C4-2B (cell line): ENCODE measurements at regions not wholly inside any gene's neighbourhood (a gene's known extent, or its start where the extent isn't known, plus 50 kb on each side); places are given as distances from the start of the nearest gene placed in this dataset.
"Not testable (repeated sequence)": the region's sequence is repeated elsewhere in the genome, so short reads cannot be mapped to it uniquely, and the experiment has no call there.

Experiments
- H3K27ac ChIP-seq: fragments of 450-650 bp; 2 replicates; pipeline ENCODE4 v1.5.1; 2017
- ZFX ChIP-seq: fragments of 450-650 bp; IDR thresholded peaks from 2 replicates; pipeline ENCODE4 v1.6.1; 2017
- TF ChIP-seq, protein P1 (sequence below): fragments of 450-650 bp; conservative IDR thresholded peaks from 2 replicates; pipeline ENCODE4 v1.5.1; 2017; ENCODE audit warnings: mild to moderate bottlenecking

DNA sequence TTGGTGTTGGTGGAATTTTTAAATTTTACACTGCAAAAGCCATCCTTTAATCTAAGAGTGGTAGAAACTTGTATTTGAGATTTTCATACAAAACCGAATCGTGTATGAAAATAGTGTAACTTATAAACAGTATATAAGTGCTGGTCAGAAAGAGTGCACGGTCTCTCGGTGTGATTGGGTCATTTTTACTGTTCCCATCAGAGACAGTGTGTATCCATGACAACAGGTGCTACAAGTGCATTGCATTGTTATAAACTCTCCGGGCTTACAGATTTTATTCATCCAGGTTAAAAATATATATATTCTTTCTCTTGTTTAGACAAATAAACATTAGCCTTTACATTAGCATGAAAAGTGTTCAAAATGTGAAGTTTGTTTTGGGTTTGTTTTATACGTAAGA lies 721.9 kb downstream of the METTL4 start:
- TF ChIP-seq, protein P1, sequence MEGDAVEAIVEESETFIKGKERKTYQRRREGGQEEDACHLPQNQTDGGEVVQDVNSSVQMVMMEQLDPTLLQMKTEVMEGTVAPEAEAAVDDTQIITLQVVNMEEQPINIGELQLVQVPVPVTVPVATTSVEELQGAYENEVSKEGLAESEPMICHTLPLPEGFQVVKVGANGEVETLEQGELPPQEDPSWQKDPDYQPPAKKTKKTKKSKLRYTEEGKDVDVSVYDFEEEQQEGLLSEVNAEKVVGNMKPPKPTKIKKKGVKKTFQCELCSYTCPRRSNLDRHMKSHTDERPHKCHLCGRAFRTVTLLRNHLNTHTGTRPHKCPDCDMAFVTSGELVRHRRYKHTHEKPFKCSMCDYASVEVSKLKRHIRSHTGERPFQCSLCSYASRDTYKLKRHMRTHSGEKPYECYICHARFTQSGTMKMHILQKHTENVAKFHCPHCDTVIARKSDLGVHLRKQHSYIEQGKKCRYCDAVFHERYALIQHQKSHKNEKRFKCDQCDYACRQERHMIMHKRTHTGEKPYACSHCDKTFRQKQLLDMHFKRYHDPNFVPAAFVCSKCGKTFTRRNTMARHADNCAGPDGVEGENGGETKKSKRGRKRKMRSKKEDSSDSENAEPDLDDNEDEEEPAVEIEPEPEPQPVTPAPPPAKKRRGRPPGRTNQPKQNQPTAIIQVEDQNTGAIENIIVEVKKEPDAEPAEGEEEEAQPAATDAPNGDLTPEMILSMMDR = no peak
- no peak for TF ChIP-seq ZFX
- no peak overlapping the region for H3K27ac ChIP-seq

DNA sequence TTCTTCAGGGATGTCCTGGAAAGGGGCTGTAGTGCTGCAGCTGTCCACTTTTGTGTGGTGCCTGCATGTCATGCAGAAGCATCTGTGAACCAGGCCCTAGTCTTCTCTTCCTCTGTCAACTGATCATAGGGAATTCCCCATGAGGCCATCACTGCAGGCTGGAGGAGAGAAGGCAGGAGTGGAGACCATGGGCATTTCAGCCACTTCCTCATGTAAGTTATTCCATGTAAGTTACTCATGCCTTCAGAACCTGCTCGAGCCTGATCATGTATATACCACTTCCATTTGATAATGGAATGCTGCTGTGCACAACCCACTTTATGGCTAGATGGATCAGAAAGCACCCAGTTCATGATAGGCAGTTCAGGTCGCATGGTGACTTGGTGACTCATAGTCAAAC lies 714.0 kb downstream of the METTL4 start:
- H3K27ac ChIP-seq = not testable (repeated sequence)

DNA sequence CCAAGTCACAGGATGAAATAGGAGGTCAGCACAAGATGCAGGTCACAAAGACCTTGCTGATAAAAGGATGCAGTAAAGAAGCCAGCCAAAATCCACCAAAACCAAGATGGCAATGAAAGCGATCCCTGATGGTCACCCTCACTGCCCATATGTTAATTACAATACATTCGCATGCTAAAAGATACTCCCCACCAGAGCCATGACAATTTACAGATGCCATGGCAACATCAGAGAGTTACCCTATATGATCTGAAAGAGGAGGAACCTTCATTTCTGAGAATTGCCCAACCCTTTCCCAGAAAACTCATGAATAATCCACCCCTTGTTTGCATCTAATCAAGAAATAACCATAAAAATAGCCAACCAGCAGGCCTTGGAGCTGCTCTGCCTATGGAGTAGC lies 709.8 kb downstream of the METTL4 start:
- no peak overlapping the region for H3K27ac ChIP-seq
- no peak for TF ChIP-seq ZFX
- TF ChIP-seq, protein P1 = no peak

DNA sequence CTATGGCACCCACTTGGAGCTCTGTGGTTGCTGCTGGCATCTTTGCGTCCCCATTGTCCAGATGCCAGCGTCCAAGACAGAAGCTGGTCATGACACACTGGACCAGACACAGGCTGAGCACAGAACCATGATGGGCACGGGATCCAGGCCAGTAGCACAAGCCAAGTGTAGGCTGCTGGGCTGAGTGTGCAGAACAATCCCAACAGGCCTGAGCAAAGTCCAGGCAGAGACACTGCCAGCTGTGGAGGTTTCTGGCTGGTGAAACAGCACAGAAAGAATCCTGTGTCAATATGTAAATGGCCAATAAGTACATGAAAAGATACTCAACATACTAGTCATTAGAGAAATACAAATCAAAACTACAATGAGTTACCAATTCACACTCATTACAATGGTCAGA lies 705.4 kb downstream of the METTL4 start:
- TF ChIP-seq ZFX = no peak
- TF ChIP-seq, protein P1 = no peak
- no peak overlapping the region for H3K27ac ChIP-seq

DNA sequence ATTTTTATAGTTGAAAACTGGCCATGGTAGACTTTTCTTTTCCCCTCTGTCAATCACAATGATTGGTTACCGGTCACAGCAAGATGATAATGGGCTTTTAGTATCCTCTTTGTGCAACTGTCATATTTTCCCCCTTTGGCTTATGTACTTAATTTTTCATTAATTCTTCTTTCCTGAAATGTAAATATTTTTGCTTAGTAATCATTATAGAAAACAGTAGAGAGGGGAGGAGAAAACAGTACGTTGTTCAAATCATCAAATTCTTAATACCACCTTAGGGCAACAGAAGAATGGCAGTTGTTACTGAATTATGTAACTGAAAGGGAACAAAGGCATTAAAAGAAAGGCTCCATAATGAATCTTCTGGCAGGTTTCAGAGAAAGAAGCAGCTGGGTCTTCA lies 699.0 kb downstream of the METTL4 start:
- TF ChIP-seq, protein P1 = no peak
- TF ChIP-seq ZFX = no peak
- no peak overlapping the region for H3K27ac ChIP-seq

DNA sequence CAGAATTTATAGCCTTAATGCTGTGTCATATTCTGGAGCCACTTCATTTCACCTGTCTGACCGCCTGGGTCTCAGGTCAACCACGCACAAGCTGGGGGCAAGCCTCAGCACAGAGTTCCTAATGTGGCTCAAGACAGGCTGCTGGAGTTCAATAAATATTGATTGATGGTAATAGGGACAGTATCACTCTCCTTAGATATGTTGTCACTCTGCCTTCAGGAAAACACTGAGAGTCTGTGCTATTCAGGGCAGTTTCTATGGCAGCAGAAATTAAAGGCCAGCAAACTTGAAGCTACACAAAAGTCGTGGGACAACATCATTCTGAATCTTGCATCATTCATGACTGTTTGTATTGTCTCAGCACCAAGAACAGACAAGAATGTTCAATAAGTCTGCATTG lies 696.1 kb downstream of the METTL4 start:
- no peak overlapping the region for H3K27ac ChIP-seq
- TF ChIP-seq, protein P1 = no peak
- TF ChIP-seq ZFX = no peak

DNA sequence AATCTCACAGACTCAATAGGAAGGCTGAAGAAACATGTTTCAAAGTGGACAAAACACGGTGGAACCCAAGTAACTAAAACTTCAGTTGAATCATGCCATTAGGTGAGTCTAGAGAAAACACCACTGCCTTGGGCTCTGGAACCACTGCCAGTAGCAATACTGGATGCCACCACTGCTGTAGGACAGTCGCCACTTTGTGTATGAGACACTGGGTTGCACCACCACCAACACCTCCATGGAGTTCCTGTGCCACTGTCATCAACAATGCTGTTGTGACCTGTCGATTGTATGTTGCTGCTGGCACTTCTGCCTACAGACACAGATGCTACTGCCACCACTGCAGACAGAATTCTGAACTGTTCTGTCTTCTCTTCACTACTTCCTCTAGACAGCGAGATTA lies 686.7 kb downstream of the METTL4 start:
- H3K27ac ChIP-seq = no peak overlapping the region
- no peak for TF ChIP-seq ZFX

DNA sequence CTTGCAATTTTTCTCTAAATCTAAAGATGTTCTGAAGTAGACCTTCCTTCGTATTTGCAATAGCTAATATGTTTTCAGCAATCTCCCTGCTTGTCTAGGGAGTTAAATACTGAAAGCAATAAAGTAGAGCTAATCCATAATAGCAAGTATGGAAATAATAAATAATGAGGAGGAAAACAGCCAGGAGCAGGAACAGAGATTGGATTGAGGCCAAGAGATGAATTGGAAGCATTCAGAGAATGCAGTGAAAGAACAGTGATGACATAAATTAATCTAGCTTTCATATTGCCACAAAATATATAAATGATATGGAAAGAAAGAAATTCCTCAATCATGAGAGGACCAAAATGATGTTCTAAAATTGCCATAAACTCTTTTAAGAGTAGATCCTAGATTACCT lies 679.7 kb downstream of the METTL4 start:
- H3K27ac ChIP-seq = no peak overlapping the region
- no peak for TF ChIP-seq ZFX
- TF ChIP-seq, protein P1 = no peak

DNA sequence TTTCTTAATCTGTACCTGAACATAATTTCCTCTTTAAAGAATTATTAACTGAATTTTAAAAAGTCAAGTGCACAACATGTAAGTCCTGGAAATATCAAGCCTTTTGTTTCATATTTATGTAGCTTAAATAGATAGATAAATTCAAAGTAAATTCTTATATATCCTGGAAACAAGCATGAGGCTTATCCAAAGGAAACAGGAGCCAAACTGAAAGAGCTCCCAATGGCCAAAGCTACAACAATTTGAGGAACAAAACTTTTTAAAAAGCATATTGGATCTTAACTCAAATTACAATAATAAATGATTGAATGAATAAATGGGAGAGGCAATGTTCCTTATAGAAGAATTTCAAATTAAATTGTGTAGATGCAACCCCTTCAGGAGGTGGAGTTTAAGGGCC lies 679.1 kb downstream of the METTL4 start:
- TF ChIP-seq ZFX = no peak
- TF ChIP-seq, protein P1 = no peak
- H3K27ac ChIP-seq = no peak overlapping the region
